GM18867 (cell line): ENCODE measurements at regions not wholly inside any gene's neighbourhood (a gene's known extent, or its start where the extent isn't known, plus 50 kb on each side); places are given as distances from the start of the nearest gene placed in this dataset.

Source experiments
- ATAC-seq: cut with Tn5 transposase; IDR thresholded peaks from one replicate; pipeline ENCODE4 v1.9.1; 2021; ENCODE audit warnings: mild to moderate bottlenecking, moderate library complexity; ENCODE audit not compliant: unreplicated experiment

- ATAC-seq, result no peak
Observed at GRCh38 chr3:13266005-13266404, 154.1 kb downstream of the NUP210 start.

- no peak for ATAC-seq
Observed at GRCh38 chr3:13265507-13265906, 154.6 kb downstream of the NUP210 start.

- ATAC-seq, result no peak
Observed at GRCh38 chr3:13265016-13265415, 155.1 kb downstream of the NUP210 start.

- ATAC-seq, result no peak
Observed at GRCh38 chr3:13264468-13264795, 155.7 kb downstream of the NUP210 start.

GRCh38 chr3:13263770-13264467 is 156.2 kb downstream of the NUP210 start:
- ATAC-seq, result no peak

GRCh38 chr3:13262493-13263211 is 157.5 kb downstream of the NUP210 start:
- ATAC-seq, result no peak

- no peak for ATAC-seq
Observed at GRCh38 chr3:13261892-13262291, 158.2 kb downstream of the NUP210 start.

GRCh38 chr3:13261104-13261830 is 158.9 kb downstream of the NUP210 start:
- ATAC-seq, result no peak

- ATAC-seq, result no peak
Observed at GRCh38 chr3:13260259-13261103, 159.6 kb downstream of the NUP210 start.

- no peak for ATAC-seq
Observed at GRCh38 chr3:13259831-13260230, 160.3 kb downstream of the NUP210 start.

GRCh38 chr3:13258986-13259514 is 161.1 kb downstream of the NUP210 start:
- no peak for ATAC-seq

- no peak for ATAC-seq
Observed at GRCh38 chr3:13258280-13258679, 161.8 kb downstream of the NUP210 start.

GRCh38 chr3:13257666-13258065 is 162.5 kb downstream of the NUP210 start:
- ATAC-seq, result no peak

GRCh38 chr3:13256845-13257244 is 163.3 kb downstream of the NUP210 start:
- ATAC-seq, result no peak

- ATAC-seq, result no peak
Observed at GRCh38 chr3:13254028-13254951, 165.8 kb downstream of the NUP210 start.

- no peak for ATAC-seq
Observed at GRCh38 chr3:13253208-13253937, 166.7 kb downstream of the NUP210 start.

- no peak for ATAC-seq
Observed at GRCh38 chr3:13252207-13252606, 167.9 kb downstream of the NUP210 start.

GRCh38 chr3:13251166-13251903 is 168.8 kb downstream of the NUP210 start:
- ATAC-seq, result no peak
